Liver (tissue), 8 donors: ENCODE measurements at regions not wholly inside any gene's neighbourhood (a gene's known extent, or its start where the extent isn't known, plus 50 kb on each side); places are given as distances from the start of the nearest gene placed in this dataset.

Source experiments
- DNase-seq: peaks from one replicate; pipeline ENCODE4 v3.0.0-alpha.2; 2017; ENCODE audit warnings: low spot score
- H3K27ac ChIP-seq, 2 donors: one replicate each; pipeline ENCODE4 v1.7.0; 2013; ENCODE audit warnings: inconsistent platforms in 2 of 2, low read length in 2 of 2, control low read depth in 1 of 2, low read depth in 1 of 2, mild to moderate bottlenecking in 1 of 2
- H3K27me3 ChIP-seq, 4 donors: one replicate each; pipeline versions ENCODE4 v1.6.1 to v1.7.0; 2013; ENCODE audit warnings: low read length in 3 of 4, inconsistent platforms in 1 of 4, mild to moderate bottlenecking in 1 of 4, moderate library complexity in 1 of 4; ENCODE audit not compliant: control insufficient read depth in 4 of 4, insufficient read depth in 4 of 4
- H3K36me3 ChIP-seq, 4 donors: one replicate each; pipeline versions ENCODE4 v1.6.1 to v1.7.0; 2013; ENCODE audit warnings: low read length in 3 of 4, mild to moderate bottlenecking in 3 of 4, low read depth in 1 of 4, moderate library complexity in 1 of 4; ENCODE audit not compliant: control insufficient read depth in 4 of 4, insufficient read depth in 3 of 4
- H3K4me1 ChIP-seq, 4 donors: one replicate each; pipeline versions ENCODE4 v1.6.1 to v1.7.0; 2013; ENCODE audit warnings: low read length in 3 of 4, mild to moderate bottlenecking in 3 of 4, moderate library complexity in 1 of 4; ENCODE audit not compliant: control insufficient read depth in 4 of 4, insufficient read depth in 4 of 4
- H3K4me3 ChIP-seq, 3 donors: one replicate each; pipeline versions ENCODE4 v1.6.1 to v1.7.0; 2013; ENCODE audit warnings: low read length in 3 of 3, control low read depth in 1 of 3, low read depth in 1 of 3, mild to moderate bottlenecking in 1 of 3
- H3K9ac ChIP-seq, 2 donors: one replicate each; pipeline ENCODE4 v1.7.0; 2013; ENCODE audit warnings: low read length in 2 of 2, mild to moderate bottlenecking in 2 of 2, moderate library complexity in 2 of 2, control low read depth in 1 of 2, low read depth in 1 of 2
- H3K9me3 ChIP-seq, 4 donors: one replicate each; pipeline versions ENCODE4 v1.6.1 to v1.7.0; 2013; ENCODE audit warnings: low read length in 3 of 4; ENCODE audit not compliant: control insufficient read depth in 4 of 4
- ATF3 ChIP-seq: IDR thresholded peaks from 2 replicates; pipeline ENCODE4 v1.6.1; 2016; ENCODE audit warnings: antibody characterized with exemption
- CTCF ChIP-seq: fragments of 150-350 bp; IDR thresholded peaks from 2 replicates; pipeline ENCODE4 v1.5.1; 2017; ENCODE audit warnings: improper control_type of control experiment, low read depth, low read length; ENCODE audit not compliant: missing input control
- EGR1 ChIP-seq, 2 donors: IDR thresholded peaks; 2 replicates each; pipeline ENCODE4 v1.6.1; 2016 to 2018; ENCODE audit warnings: antibody characterized with exemption in 2 of 2, low read depth in 2 of 2
- FOXA1 ChIP-seq: IDR thresholded peaks from 2 replicates; pipeline ENCODE4 v1.6.1; 2016; ENCODE audit warnings: antibody characterized with exemption
- FOXA2 ChIP-seq: IDR thresholded peaks from 2 replicates; pipeline ENCODE4 v1.6.1; 2016; ENCODE audit warnings: antibody characterized with exemption
- GABPA ChIP-seq, 2 donors: IDR thresholded peaks in 1 of 2; conservative IDR thresholded peaks in 1 of 2; 2 replicates each; pipeline ENCODE4 v1.6.1; 2016; ENCODE audit warnings: antibody characterized with exemption in 2 of 2, mild to moderate bottlenecking in 1 of 2, moderate library complexity in 1 of 2
- HNF4A ChIP-seq, 2 donors: conservative IDR thresholded peaks; 2 replicates each; pipeline ENCODE4 v1.6.1; 2016; ENCODE audit warnings: antibody characterized with exemption in 2 of 2, mild to moderate bottlenecking in 2 of 2
- HNF4G ChIP-seq: IDR thresholded peaks from 2 replicates; pipeline ENCODE4 v1.6.1; 2016; ENCODE audit warnings: antibody characterized with exemption
- JUND ChIP-seq, 2 donors: IDR thresholded peaks; 2 replicates each; pipeline ENCODE4 v1.6.1; 2016; ENCODE audit warnings: antibody characterized with exemption in 2 of 2
- NR2F2 ChIP-seq: IDR thresholded peaks from 2 replicates; pipeline ENCODE4 v1.6.1; 2016; ENCODE audit warnings: antibody characterized with exemption
- RAD21 ChIP-seq, 2 donors: IDR thresholded peaks; 2 replicates each; pipeline ENCODE4 v1.6.1; 2016; ENCODE audit warnings: antibody characterized with exemption in 2 of 2, mild to moderate bottlenecking in 2 of 2
- RXRA ChIP-seq, 2 donors: IDR thresholded peaks; 2 replicates each; pipeline ENCODE4 v1.6.1; 2017 to 2018; ENCODE audit warnings: antibody characterized with exemption in 2 of 2, mild to moderate bottlenecking in 1 of 2
- SP1 ChIP-seq: IDR thresholded peaks from 2 replicates; pipeline ENCODE4 v1.6.1; 2018; ENCODE audit warnings: antibody characterized with exemption, mild to moderate bottlenecking
- TAF1 ChIP-seq: conservative IDR thresholded peaks from 2 replicates; pipeline ENCODE4 v1.6.1; 2016; ENCODE audit warnings: antibody characterized with exemption, mild to moderate bottlenecking
- YY1 ChIP-seq: IDR thresholded peaks from 2 replicates; pipeline ENCODE4 v1.6.1; 2016; ENCODE audit warnings: antibody characterized with exemption, mild to moderate bottlenecking
- WGBS: extraction: QIAGEN DNeasy Blood & Tissue Kit; methylation state at CpG from one replicate; pipeline ENCODE4 v1.1.7; 2013; 5-methylcytosine and 5-hydroxymethylcytosine counted together
- TF ChIP-seq, protein P1 (sequence below): IDR thresholded peaks from 2 replicates; pipeline ENCODE4 v1.6.1; 2016; ENCODE audit warnings: antibody characterized with exemption
- TF ChIP-seq, protein P2 (sequence below): IDR thresholded peaks from 2 replicates; pipeline ENCODE4 v1.6.1; 2016; ENCODE audit warnings: antibody characterized with exemption
- TF ChIP-seq, protein P3 (sequence below): IDR thresholded peaks from 2 replicates; pipeline ENCODE4 v1.6.1; 2016; ENCODE audit warnings: antibody characterized with exemption, mild to moderate bottlenecking
- donor health status: healthy.
- donor health status: healthy.
- donor health status: healthy.
- donor health status: healthy.
- donor health status: healthy.

DNA sequence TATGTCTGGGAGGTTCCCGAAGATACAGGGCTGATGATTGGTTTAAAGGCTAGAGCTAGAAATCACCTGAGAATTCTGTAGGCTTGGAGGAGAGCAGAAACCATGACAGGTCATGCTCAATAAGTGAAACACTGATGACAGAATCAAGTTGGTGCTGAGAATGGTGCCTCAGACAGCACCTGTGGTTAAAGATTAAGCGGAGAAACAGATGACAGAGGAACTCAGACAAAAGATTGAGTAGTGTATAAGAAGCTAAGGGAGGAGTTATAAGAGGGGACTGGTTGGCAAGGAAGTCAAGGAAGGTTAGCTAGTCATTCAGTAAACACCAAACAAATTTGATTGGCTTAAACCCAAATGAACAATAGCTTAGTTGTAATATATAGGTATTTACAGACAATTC lies 385.4 kb upstream of the CNKSR2 start:
- WGBS, result 89% methylated on average over 2 of the region's 2 CpGs
- TF ChIP-seq HNF4A (conservative IDR thresholded peaks at IDR 0.05) (no peak), FOXA1 (no peak), NR2F2 (no peak), SP1 (no peak), JUND (IDR thresholded peaks at IDR 0.05) (no peak), EGR1 (IDR thresholded peaks at IDR 0.05; ENCODE audit: low read depth in 2 of 2) (no peak), HNF4G (no peak)

GRCh38 chrX:20988118-20988517 lies 386.1 kb upstream of the CNKSR2 start:
- no peak for TF ChIP-seq RAD21 (IDR thresholded peaks at IDR 0.05)
- no peak for TF ChIP-seq TAF1
- TF ChIP-seq, protein P1, sequence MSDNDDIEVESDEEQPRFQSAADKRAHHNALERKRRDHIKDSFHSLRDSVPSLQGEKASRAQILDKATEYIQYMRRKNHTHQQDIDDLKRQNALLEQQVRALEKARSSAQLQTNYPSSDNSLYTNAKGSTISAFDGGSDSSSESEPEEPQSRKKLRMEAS, result no peak
- no peak for TF ChIP-seq SP1
- TF ChIP-seq FOXA1, result no peak
- TF ChIP-seq, protein P2, sequence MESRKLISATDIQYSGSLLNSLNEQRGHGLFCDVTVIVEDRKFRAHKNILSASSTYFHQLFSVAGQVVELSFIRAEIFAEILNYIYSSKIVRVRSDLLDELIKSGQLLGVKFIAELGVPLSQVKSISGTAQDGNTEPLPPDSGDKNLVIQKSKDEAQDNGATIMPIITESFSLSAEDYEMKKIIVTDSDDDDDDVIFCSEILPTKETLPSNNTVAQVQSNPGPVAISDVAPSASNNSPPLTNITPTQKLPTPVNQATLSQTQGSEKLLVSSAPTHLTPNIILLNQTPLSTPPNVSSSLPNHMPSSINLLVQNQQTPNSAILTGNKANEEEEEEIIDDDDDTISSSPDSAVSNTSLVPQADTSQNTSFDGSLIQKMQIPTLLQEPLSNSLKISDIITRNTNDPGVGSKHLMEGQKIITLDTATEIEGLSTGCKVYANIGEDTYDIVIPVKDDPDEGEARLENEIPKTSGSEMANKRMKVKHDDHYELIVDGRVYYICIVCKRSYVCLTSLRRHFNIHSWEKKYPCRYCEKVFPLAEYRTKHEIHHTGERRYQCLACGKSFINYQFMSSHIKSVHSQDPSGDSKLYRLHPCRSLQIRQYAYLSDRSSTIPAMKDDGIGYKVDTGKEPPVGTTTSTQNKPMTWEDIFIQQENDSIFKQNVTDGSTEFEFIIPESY, result no peak
- TF ChIP-seq, protein P3, sequence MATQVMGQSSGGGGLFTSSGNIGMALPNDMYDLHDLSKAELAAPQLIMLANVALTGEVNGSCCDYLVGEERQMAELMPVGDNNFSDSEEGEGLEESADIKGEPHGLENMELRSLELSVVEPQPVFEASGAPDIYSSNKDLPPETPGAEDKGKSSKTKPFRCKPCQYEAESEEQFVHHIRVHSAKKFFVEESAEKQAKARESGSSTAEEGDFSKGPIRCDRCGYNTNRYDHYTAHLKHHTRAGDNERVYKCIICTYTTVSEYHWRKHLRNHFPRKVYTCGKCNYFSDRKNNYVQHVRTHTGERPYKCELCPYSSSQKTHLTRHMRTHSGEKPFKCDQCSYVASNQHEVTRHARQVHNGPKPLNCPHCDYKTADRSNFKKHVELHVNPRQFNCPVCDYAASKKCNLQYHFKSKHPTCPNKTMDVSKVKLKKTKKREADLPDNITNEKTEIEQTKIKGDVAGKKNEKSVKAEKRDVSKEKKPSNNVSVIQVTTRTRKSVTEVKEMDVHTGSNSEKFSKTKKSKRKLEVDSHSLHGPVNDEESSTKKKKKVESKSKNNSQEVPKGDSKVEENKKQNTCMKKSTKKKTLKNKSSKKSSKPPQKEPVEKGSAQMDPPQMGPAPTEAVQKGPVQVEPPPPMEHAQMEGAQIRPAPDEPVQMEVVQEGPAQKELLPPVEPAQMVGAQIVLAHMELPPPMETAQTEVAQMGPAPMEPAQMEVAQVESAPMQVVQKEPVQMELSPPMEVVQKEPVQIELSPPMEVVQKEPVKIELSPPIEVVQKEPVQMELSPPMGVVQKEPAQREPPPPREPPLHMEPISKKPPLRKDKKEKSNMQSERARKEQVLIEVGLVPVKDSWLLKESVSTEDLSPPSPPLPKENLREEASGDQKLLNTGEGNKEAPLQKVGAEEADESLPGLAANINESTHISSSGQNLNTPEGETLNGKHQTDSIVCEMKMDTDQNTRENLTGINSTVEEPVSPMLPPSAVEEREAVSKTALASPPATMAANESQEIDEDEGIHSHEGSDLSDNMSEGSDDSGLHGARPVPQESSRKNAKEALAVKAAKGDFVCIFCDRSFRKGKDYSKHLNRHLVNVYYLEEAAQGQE, result no peak
- no peak for TF ChIP-seq HNF4A (conservative IDR thresholded peaks at IDR 0.05)
- no peak for TF ChIP-seq JUND (IDR thresholded peaks at IDR 0.05)
- no peak for TF ChIP-seq ATF3
- no peak for TF ChIP-seq CTCF
- TF ChIP-seq RXRA (IDR thresholded peaks at IDR 0.05), result no peak
- no peak for TF ChIP-seq GABPA (IDR thresholded peaks at IDR 0.05 in 1 of 2, conservative IDR thresholded peaks at IDR 0.05 in 1 of 2)
- no peak for TF ChIP-seq HNF4G
- TF ChIP-seq YY1, result no peak
- TF ChIP-seq FOXA2, result no peak
- TF ChIP-seq EGR1 (IDR thresholded peaks at IDR 0.05; ENCODE audit: low read depth in 2 of 2), result no peak
- no peak for TF ChIP-seq NR2F2
- no peaks in the 10 kb centered on the region for H3K9me3 ChIP-seq

More for the DNA sequence above, 385.4 kb upstream of the CNKSR2 start:
- no peaks in the 10 kb centered on the region for H3K36me3 ChIP-seq
- H3K4me3 ChIP-seq, result no peak overlapping the region
- no peaks in the 10 kb centered on the region for H3K27me3 ChIP-seq
- no peak overlapping the region for H3K9ac ChIP-seq
- no peak overlapping the region for H3K27ac ChIP-seq
- no peak for DNase-seq
- H3K4me1 ChIP-seq, result no peaks in the 10 kb centered on the region
- no peaks in the 10 kb centered on the region for H3K9me3 ChIP-seq

More at GRCh38 chrX:20988118-20988517, 386.1 kb upstream of the CNKSR2 start:
- H3K9ac ChIP-seq, result no peak overlapping the region
- H3K36me3 ChIP-seq, result no peaks in the 10 kb centered on the region
- 78% methylated on average over 3 of the region's 3 CpGs for WGBS
- H3K4me1 ChIP-seq, result no peaks in the 10 kb centered on the region
- H3K27ac ChIP-seq, result no peak overlapping the region
- DNase-seq, result no peak
- H3K4me3 ChIP-seq, result no peak overlapping the region
- H3K27me3 ChIP-seq, result no peaks in the 10 kb centered on the region
